GM23248 (cell line): ENCODE measurements at regions not wholly inside any gene's neighbourhood (a gene's known extent, or its start where the extent isn't known, plus 50 kb on each side); places are given as distances from the start of the nearest gene placed in this dataset.

Experiments
- DNase-seq: peaks from one replicate; pipeline ENCODE4 v3.0.0-alpha.2; 2015
- H2AFZ ChIP-seq: fragments of 200-600 bp; sonication (generic); 2 replicates; pipeline ENCODE4 v1.6.1; 2016; ENCODE audit warnings: antibody characterized with exemption
- H3F3A ChIP-seq: fragments of 200-600 bp; sonication (generic); 2 replicates; pipeline ENCODE4 v1.6.1; 2016; ENCODE audit warnings: mild to moderate bottlenecking, antibody characterized with exemption, mixed run types; ENCODE audit not compliant: insufficient read depth
- H3K27ac ChIP-seq: fragments of 200-600 bp; sonication (generic); 2 replicates; pipeline ENCODE4 v1.5.1; 2016; ENCODE audit warnings: mild to moderate bottlenecking
- H3K27me3 ChIP-seq: fragments of 200-600 bp; sonication (generic); replicated peaks from 2 replicates; pipeline ENCODE4 v1.6.1; 2016; ENCODE audit warnings: mild to moderate bottlenecking; ENCODE audit not compliant: insufficient read depth
- H3K36me3 ChIP-seq: fragments of 200-600 bp; sonication (generic); 2 replicates; pipeline ENCODE4 v1.6.1; 2016; ENCODE audit warnings: low read depth, mild to moderate bottlenecking
- H3K4me1 ChIP-seq: fragments of 200-600 bp; sonication (generic); 2 replicates; pipeline ENCODE4 v1.6.1; 2016; ENCODE audit warnings: mild to moderate bottlenecking; ENCODE audit not compliant: insufficient read depth
- H3K4me2 ChIP-seq: fragments of 200-600 bp; sonication (generic); one replicate; pipeline ENCODE4 v1.6.1; 2016; ENCODE audit warnings: mild to moderate bottlenecking; ENCODE audit not compliant: unreplicated experiment
- H3K4me3 ChIP-seq: fragments of 200-600 bp; sonication (generic); 2 replicates; pipeline ENCODE4 v1.5.1; 2016; ENCODE audit warnings: mild to moderate bottlenecking
- H3K79me2 ChIP-seq: fragments of 200-600 bp; sonication (generic); 2 replicates; pipeline ENCODE4 v1.6.1; 2016; ENCODE audit warnings: mild to moderate bottlenecking; ENCODE audit not compliant: insufficient read depth
- H3K9ac ChIP-seq: fragments of 200-600 bp; sonication (generic); 2 replicates; pipeline ENCODE4 v1.6.1; 2016; ENCODE audit warnings: mild to moderate bottlenecking
- H3K9me2 ChIP-seq: fragments of 200-600 bp; sonication (generic); 2 replicates; pipeline ENCODE4 v1.6.1; 2016; ENCODE audit warnings: mixed run types, mild to moderate bottlenecking, moderate library complexity; ENCODE audit not compliant: insufficient read depth
- H3K9me3 ChIP-seq: fragments of 200-600 bp; sonication (generic); one replicate; pipeline ENCODE4 v1.6.1; 2017; ENCODE audit warnings: low read depth
- H4K20me1 ChIP-seq: fragments of 200-600 bp; sonication (generic); 2 replicates; pipeline ENCODE4 v1.6.0; 2016; ENCODE audit not compliant: insufficient read depth
- EZH2 ChIP-seq: fragments of 200-600 bp; sonication (generic); IDR thresholded peaks from 2 replicates; pipeline ENCODE4 v1.6.1; 2018; ENCODE audit warnings: antibody characterized with exemption, mild to moderate bottlenecking; ENCODE audit not compliant: insufficient read depth, poor library complexity, severe bottlenecking
- EZH2phosphoT487 ChIP-seq: fragments of 200-600 bp; sonication (generic); IDR thresholded peaks from 2 replicates; pipeline ENCODE4 v1.6.1; 2018; ENCODE audit warnings: antibody characterized with exemption, moderate library complexity, mild to moderate bottlenecking, low read depth; ENCODE audit not compliant: insufficient read depth
- WGBS, 2 experiments: methylation state at CpG; one replicate each; pipeline ENCODE4 v1.1.6; 2015 to 2017; ENCODE audit warnings: low lambda C conversion rate in 2 of 2, low coverage in 1 of 2; ENCODE audit errors: missing lambda C conversion rate in 2 of 2; 5-methylcytosine and 5-hydroxymethylcytosine counted together
- in situ Hi-C: fragments of 300-500 bp; cut with MboI; formaldehyde crosslinking; loops from 2 replicates; pipeline ENCODE4 v1.15.0; 2020

- Histone ChIP-seq H3K27me3 (no peaks in the 10 kb centered on the region), H3K79me2 (no peaks in the 10 kb centered on the region), H3K36me3 (no peaks in the 10 kb centered on the region), H3K4me3 (no peak overlapping the region), H4K20me1 (no peaks in the 10 kb centered on the region), H3K9me3 (no peaks in the 10 kb centered on the region), H3K4me1 (peaks cover 9% of the 10 kb centered on the region; the same call in 1 of the 2 replicates), H3K4me2 (no peak overlapping the region), H3K27ac (no peak overlapping the region), H3K9me2 (no peaks in the 10 kb centered on the region), H3F3A (peaks cover 6% of the 10 kb centered on the region; the same call in 1 of the 2 replicates), H3K9ac (no peak overlapping the region), H2AFZ (no peak overlapping the region)
- WGBS, 2 experiments = 42 to 55% methylated on average over 3 of the region's 3 CpGs
- TF ChIP-seq EZH2 = no peak
- TF ChIP-seq EZH2phosphoT487 = no peak
- in situ Hi-C loops = no loop called here
- no peak for DNase-seq
Observed at GRCh38 chr18:40415821-40416220, 1539.2 kb upstream of the PIK3C3 start.

- in situ Hi-C loops = no loop called here
Observed at GRCh38 chr18:40415176-40415791, 1539.8 kb upstream of the PIK3C3 start.

GRCh38 chr18:40414155-40414754 lies 1540.8 kb upstream of the PIK3C3 start:
- in situ Hi-C loops = no loop called here
- Histone ChIP-seq H2AFZ (no peak overlapping the region), H3K27me3 (no peaks in the 10 kb centered on the region), H3K9me3 (no peaks in the 10 kb centered on the region), H3K79me2 (no peaks in the 10 kb centered on the region), H3F3A (peaks cover 6% of the 10 kb centered on the region; the same call in 1 of the 2 replicates), H3K9ac (no peak overlapping the region), H3K27ac (no peak overlapping the region), H3K4me3 (no peak overlapping the region), H3K9me2 (no peaks in the 10 kb centered on the region), H4K20me1 (no peaks in the 10 kb centered on the region), H3K4me1 (peaks cover 9% of the 10 kb centered on the region; the same call in 1 of the 2 replicates), H3K4me2 (peak overlapping the region; percentile 11), H3K36me3 (no peaks in the 10 kb centered on the region)
- TF ChIP-seq EZH2phosphoT487 (no peak), EZH2 (no peak)
- DNase-seq = peak; percentile 55
- WGBS, 2 experiments = 9 to 11% methylated on average over 5 of the region's 5 CpGs

More at GRCh38 chr18:40415176-40415791, 1539.8 kb upstream of the PIK3C3 start:
- H2AFZ ChIP-seq = no peak overlapping the region
- H3K9ac ChIP-seq = no peak overlapping the region
- TF ChIP-seq EZH2 = no peak
- no peak for TF ChIP-seq EZH2phosphoT487
- H3K9me3 ChIP-seq = no peaks in the 10 kb centered on the region
- H4K20me1 ChIP-seq = no peaks in the 10 kb centered on the region
- peaks cover 6% of the 10 kb centered on the region; the same call in 1 of the 2 replicates for H3F3A ChIP-seq
- H3K27ac ChIP-seq = no peak overlapping the region
- no peaks in the 10 kb centered on the region for H3K36me3 ChIP-seq
- H3K4me2 ChIP-seq = no peak overlapping the region
- H3K9me2 ChIP-seq = no peaks in the 10 kb centered on the region
- H3K4me3 ChIP-seq = no peak overlapping the region
- no peaks in the 10 kb centered on the region for H3K79me2 ChIP-seq
- DNase-seq = peak; percentile 8
- 38 to 54% methylated on average over 3 of the region's 3 CpGs for WGBS, 2 experiments
- H3K27me3 ChIP-seq = no peaks in the 10 kb centered on the region
- peaks cover 9% of the 10 kb centered on the region; the same call in 1 of the 2 replicates for H3K4me1 ChIP-seq

GRCh38 chr18:40413160-40413559 lies 1541.9 kb upstream of the PIK3C3 start:
- no peaks in the 10 kb centered on the region for H3K36me3 ChIP-seq
- no peak overlapping the region for H2AFZ ChIP-seq
- TF ChIP-seq EZH2phosphoT487 = no peak
- TF ChIP-seq EZH2 = no peak
- H3K27me3 ChIP-seq = no peaks in the 10 kb centered on the region
- WGBS, 2 experiments = 6 to 11% methylated on average over 3 of the region's 3 CpGs
- no peak overlapping the region for H3K27ac ChIP-seq
- in situ Hi-C loops = no loop called here
- H3K9me3 ChIP-seq = no peaks in the 10 kb centered on the region
- H3K4me2 ChIP-seq = no peak overlapping the region
- H3K79me2 ChIP-seq = no peaks in the 10 kb centered on the region
- peaks cover 9% of the 10 kb centered on the region; the same call in 1 of the 2 replicates for H3K4me1 ChIP-seq
- H3F3A ChIP-seq = peaks cover 6% of the 10 kb centered on the region; the same call in 1 of the 2 replicates
- no peak overlapping the region for H3K9ac ChIP-seq
- no peaks in the 10 kb centered on the region for H4K20me1 ChIP-seq
- no peaks in the 10 kb centered on the region for H3K9me2 ChIP-seq
- no peak overlapping the region for H3K4me3 ChIP-seq
- peak; percentile 56 for DNase-seq
